Muscle of back (tissue), 3 donors: ENCODE measurements at regions not wholly inside any gene's neighbourhood (a gene's known extent, or its start where the extent isn't known, plus 50 kb on each side); places are given as distances from the start of the nearest gene placed in this dataset.
A peak's percentile ranks its signal among the peaks of the same experiment; 100 is the strongest.

ENCODE experiments used
- DNase-seq, 3 donors: peaks; one replicate each; pipeline versions ENCODE4 v3.0.0 to v3.0.0-alpha.2; 2013

- DNase-seq, result no peak
Measured at GRCh38 chr5:108649646-108650045, 98.1 kb upstream of the FER start.

GRCh38 chr5:108649106-108649505, 98.6 kb upstream of the FER start:
- DNase-seq, result no peak

- DNase-seq, result peak; percentile 49 to 73 (median 61)
Measured at GRCh38 chr5:108642170-108642906, 105.4 kb upstream of the FER start.

- no peak for DNase-seq
Measured at GRCh38 chr5:108641596-108641995, 106.1 kb upstream of the FER start.

GRCh38 chr5:108639366-108639765, 108.3 kb upstream of the FER start:
- peak in 1 of 3 donors; percentile 26 for DNase-seq

GRCh38 chr5:108638021-108638420, 109.7 kb upstream of the FER start:
- DNase-seq, result no peak

GRCh38 chr5:108637134-108637533, 110.6 kb upstream of the FER start:
- DNase-seq, result peak in 1 of 3 donors; percentile 33

- no peak for DNase-seq
Measured at GRCh38 chr5:108636135-108636853, 111.4 kb upstream of the FER start.

GRCh38 chr5:108634617-108635288, 112.9 kb upstream of the FER start:
- peak in 1 of 3 donors; percentile 17 for DNase-seq

GRCh38 chr5:108634010-108634616, 113.6 kb upstream of the FER start:
- peak; percentile 54 to 73 (median 63) for DNase-seq

- no peak for DNase-seq
Measured at GRCh38 chr5:108629779-108630528, 117.7 kb upstream of the FER start.

- DNase-seq, result no peak
Measured at GRCh38 chr5:108625654-108626053, 122.0 kb upstream of the FER start.

GRCh38 chr5:108623826-108624225, 123.9 kb upstream of the FER start:
- DNase-seq, result no peak

- DNase-seq, result no peak
Measured at GRCh38 chr5:108620516-108620915, 127.2 kb upstream of the FER start.

- no peak for DNase-seq
Measured at GRCh38 chr5:108619815-108620214, 127.9 kb upstream of the FER start.

GRCh38 chr5:108617467-108618435, 129.9 kb upstream of the FER start:
- no peak for DNase-seq

GRCh38 chr5:108615216-108615615, 132.5 kb upstream of the FER start:
- peak in 2 of 3 donors; percentile 5 to 9 for DNase-seq

- no peak for DNase-seq
Measured at GRCh38 chr5:108607421-108607820, 140.3 kb upstream of the FER start.

- DNase-seq, result no peak
Measured at GRCh38 chr5:108606185-108606584, 141.5 kb upstream of the FER start.

- DNase-seq, result no peak
Measured at GRCh38 chr5:108602830-108603229, 144.9 kb upstream of the FER start.
